Calu3 (cell line): ENCODE measurements at regions not wholly inside any gene's neighbourhood (a gene's known extent, or its start where the extent isn't known, plus 50 kb on each side); places are given as distances from the start of the nearest gene placed in this dataset.

Experiments
- BruUV-seq: library from RNA; stranded (reverse); fragments of 400-500 nt; replicated peaks from 2 replicates; lab custom pipeline; 2021; lab: Mats Ljungman, UMichigan
- CTCF ChIA-PET: fragments of 300-600 bp; sonication (Branson Sonifier 250); formaldehyde crosslinking; loops from one replicate; lab custom pipeline; 2022; ENCODE audit warnings: antibody characterized with exemption; lab: Charles Lee
- DNase-seq: peaks from one replicate; pipeline ENCODE4 v3.0.0; 2022
- H3K27ac Mint-ChIP-seq: one replicate; pipeline ENCODE4 v1.8.0; 2022; ENCODE audit warnings: mixed read lengths; ENCODE audit not compliant: unreplicated experiment
- H3K27me3 Mint-ChIP-seq: one replicate; pipeline ENCODE4 v1.8.0; 2022; ENCODE audit warnings: mixed read lengths; ENCODE audit not compliant: unreplicated experiment
- H3K36me3 Mint-ChIP-seq: one replicate; pipeline ENCODE4 v1.8.0; 2022; ENCODE audit warnings: mild to moderate bottlenecking, moderate library complexity, mixed read lengths; ENCODE audit not compliant: insufficient read depth, unreplicated experiment
- H3K4me1 Mint-ChIP-seq: one replicate; pipeline ENCODE4 v1.8.0; 2022; ENCODE audit warnings: mild to moderate bottlenecking, low read depth, mixed read lengths; ENCODE audit not compliant: unreplicated experiment
- H3K4me3 Mint-ChIP-seq: one replicate; pipeline ENCODE4 v1.8.0; 2022; ENCODE audit warnings: mild to moderate bottlenecking, low read depth, moderate library complexity, mixed read lengths; ENCODE audit not compliant: unreplicated experiment
- H3K9me3 Mint-ChIP-seq: one replicate; pipeline ENCODE4 v1.8.0; 2022; ENCODE audit warnings: low read depth, mixed read lengths; ENCODE audit not compliant: unreplicated experiment
- CTCF ChIP-seq: fragments of 200-600 bp; IDR thresholded peaks from one replicate; pipeline ENCODE4 v1.8.0; 2022; ENCODE audit warnings: antibody characterized with exemption; ENCODE audit not compliant: unreplicated experiment
- intact Hi-C: fragments of 100-400 bp; cut with micrococcal nuclease; formaldehyde crosslinking; loops from one replicate; pipeline ENCODE4 v1.10.0; 2022; ENCODE audit not compliant: unreplicated experiment

- Mint-ChIP-seq H3K27me3 (no peaks in the 10 kb centered on the region), H3K4me3 (no peak overlapping the region), H3K9me3 (peaks cover 4% of the 10 kb centered on the region), H3K27ac (no peak overlapping the region), H3K36me3 (no peaks in the 10 kb centered on the region), H3K4me1 (no peaks in the 10 kb centered on the region)
- intact Hi-C loops: no loop called here
- no peak for TF ChIP-seq CTCF
- CTCF ChIA-PET: no interaction called here
- BruUV-seq: no TSS peak
- no peak for DNase-seq
Observed at GRCh38 chr10:108052981-108053380, 888.5 kb upstream of the SORCS1 start.

GRCh38 chr10:108051218-108051617 lies 886.7 kb upstream of the SORCS1 start:
- Mint-ChIP-seq H3K4me3 (no peak overlapping the region), H3K27me3 (no peaks in the 10 kb centered on the region), H3K4me1 (no peaks in the 10 kb centered on the region), H3K36me3 (no peaks in the 10 kb centered on the region), H3K27ac (no peak overlapping the region), H3K9me3 (peaks cover 6% of the 10 kb centered on the region)
- intact Hi-C loops: no loop called here
- TF ChIP-seq CTCF: no peak
- CTCF ChIA-PET: no interaction called here
- no peak for DNase-seq
- BruUV-seq: no TSS peak

- intact Hi-C loops: no loop called here
- CTCF ChIA-PET: no interaction called here
- Mint-ChIP-seq H3K4me3 (no peak overlapping the region), H3K36me3 (no peaks in the 10 kb centered on the region), H3K4me1 (no peaks in the 10 kb centered on the region), H3K9me3 (peaks cover 6% of the 10 kb centered on the region), H3K27me3 (no peaks in the 10 kb centered on the region), H3K27ac (no peak overlapping the region)
- no peak for TF ChIP-seq CTCF
- no TSS peak for BruUV-seq
- DNase-seq: no peak
Observed at GRCh38 chr10:108050626-108051025, 886.1 kb upstream of the SORCS1 start.

- BruUV-seq: no TSS peak
- no peak for TF ChIP-seq CTCF
- intact Hi-C loops: no loop called here
- DNase-seq: no peak
- Mint-ChIP-seq H3K27ac (no peak overlapping the region), H3K4me1 (no peaks in the 10 kb centered on the region), H3K27me3 (no peaks in the 10 kb centered on the region), H3K9me3 (peaks cover 6% of the 10 kb centered on the region), H3K36me3 (no peaks in the 10 kb centered on the region), H3K4me3 (no peak overlapping the region)
- CTCF ChIA-PET: no interaction called here
Observed at GRCh38 chr10:108049668-108050067, 885.2 kb upstream of the SORCS1 start.
